C4-2B (cell line): ENCODE measurements at regions not wholly inside any gene's neighbourhood (a gene's known extent, or its start where the extent isn't known, plus 50 kb on each side); places are given as distances from the start of the nearest gene placed in this dataset.

ENCODE experiments used
- H3K27ac ChIP-seq: fragments of 450-650 bp; 2 replicates; pipeline ENCODE4 v1.5.1; 2017
- ZFX ChIP-seq: fragments of 450-650 bp; IDR thresholded peaks from 2 replicates; pipeline ENCODE4 v1.6.1; 2017
- TF ChIP-seq, protein P1 (sequence below): fragments of 450-650 bp; conservative IDR thresholded peaks from 2 replicates; pipeline ENCODE4 v1.5.1; 2017; ENCODE audit warnings: mild to moderate bottlenecking

DNA sequence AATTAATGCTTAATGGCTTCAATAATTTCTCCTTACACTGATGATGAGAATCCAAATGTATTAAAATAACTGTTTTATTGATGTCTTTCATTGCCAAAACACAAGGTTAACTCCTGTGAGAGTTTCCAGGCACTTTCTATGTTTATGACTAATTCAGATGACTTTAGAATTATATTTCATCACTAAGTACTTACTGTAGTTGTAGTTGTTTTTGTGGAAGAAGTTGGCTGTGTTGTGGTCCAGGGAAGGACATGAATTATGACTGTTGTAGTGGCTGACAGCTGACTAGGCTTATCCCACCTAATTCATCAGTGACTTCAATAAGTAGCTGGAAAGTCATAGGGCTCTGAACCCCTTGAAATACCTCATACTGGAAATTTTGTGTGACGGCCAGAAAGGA is 254.8 kb downstream of the HGF start:
- no peak overlapping the region for H3K27ac ChIP-seq
- no peak for TF ChIP-seq ZFX
- TF ChIP-seq, protein P1, sequence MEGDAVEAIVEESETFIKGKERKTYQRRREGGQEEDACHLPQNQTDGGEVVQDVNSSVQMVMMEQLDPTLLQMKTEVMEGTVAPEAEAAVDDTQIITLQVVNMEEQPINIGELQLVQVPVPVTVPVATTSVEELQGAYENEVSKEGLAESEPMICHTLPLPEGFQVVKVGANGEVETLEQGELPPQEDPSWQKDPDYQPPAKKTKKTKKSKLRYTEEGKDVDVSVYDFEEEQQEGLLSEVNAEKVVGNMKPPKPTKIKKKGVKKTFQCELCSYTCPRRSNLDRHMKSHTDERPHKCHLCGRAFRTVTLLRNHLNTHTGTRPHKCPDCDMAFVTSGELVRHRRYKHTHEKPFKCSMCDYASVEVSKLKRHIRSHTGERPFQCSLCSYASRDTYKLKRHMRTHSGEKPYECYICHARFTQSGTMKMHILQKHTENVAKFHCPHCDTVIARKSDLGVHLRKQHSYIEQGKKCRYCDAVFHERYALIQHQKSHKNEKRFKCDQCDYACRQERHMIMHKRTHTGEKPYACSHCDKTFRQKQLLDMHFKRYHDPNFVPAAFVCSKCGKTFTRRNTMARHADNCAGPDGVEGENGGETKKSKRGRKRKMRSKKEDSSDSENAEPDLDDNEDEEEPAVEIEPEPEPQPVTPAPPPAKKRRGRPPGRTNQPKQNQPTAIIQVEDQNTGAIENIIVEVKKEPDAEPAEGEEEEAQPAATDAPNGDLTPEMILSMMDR, result no peak

DNA sequence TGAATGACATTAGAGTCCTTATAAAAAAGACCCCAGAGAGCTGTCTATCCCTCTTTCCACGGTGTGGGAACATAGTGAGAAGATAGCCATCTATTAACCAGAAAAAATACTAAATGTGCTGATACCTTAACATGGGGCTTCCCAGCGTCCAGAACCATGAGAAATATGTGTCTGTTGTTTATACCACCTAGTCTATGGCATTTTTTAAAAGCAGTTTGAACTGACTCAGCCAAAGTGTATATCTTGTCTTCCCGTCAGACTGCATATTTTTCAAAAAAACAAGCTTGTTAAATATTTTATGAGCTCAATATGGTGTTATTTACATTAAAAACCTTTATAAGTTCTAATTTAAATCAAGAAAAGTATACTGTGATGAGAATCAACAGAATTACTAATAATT is 255.3 kb downstream of the HGF start:
- TF ChIP-seq ZFX, result no peak
- TF ChIP-seq, protein P1, result no peak
- H3K27ac ChIP-seq, result no peak overlapping the region

DNA sequence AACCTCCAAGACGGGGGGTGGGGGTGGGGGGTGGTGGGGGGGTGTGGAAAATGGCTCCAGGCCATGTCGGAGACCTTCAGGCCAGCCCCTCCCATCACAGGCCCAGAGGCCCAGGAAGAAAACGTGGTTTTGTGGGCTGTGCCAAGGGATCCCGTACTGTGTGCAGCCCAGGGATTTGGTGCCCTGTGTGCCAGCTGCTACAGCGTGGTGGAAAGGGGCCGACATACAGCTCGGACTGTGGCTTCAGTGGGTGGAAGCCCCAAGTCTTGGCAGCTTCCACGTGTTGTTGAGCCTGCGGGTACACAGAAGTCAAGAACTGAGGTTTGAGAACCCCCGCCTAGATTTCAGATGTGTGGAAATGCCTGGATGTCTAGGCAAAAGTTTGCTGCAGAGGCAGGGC is 259.7 kb downstream of the HGF start:
- no peak for TF ChIP-seq ZFX
- TF ChIP-seq, protein P1, result no peak
- no peak overlapping the region for H3K27ac ChIP-seq

DNA sequence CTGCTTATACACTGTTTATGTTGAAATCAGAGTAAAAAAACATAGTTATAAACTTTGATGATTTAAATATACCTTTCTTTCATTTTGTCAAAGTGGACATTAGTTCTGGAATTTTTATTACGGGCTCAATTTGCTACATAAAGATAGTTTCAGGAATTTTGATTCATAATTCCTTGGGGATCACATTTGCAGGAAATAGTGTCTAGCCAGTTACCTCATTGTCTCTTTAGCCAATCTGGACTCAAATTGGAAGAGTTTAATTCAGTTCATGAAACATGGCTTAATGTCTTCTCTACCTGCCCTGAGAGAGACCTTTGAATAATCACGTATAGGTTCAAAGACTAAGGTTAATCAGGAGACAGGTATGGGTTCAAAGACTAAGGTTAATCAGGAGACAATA is 262.6 kb downstream of the HGF start:
- H3K27ac ChIP-seq, result no peak overlapping the region
- TF ChIP-seq ZFX, result no peak
- TF ChIP-seq, protein P1, result no peak

DNA sequence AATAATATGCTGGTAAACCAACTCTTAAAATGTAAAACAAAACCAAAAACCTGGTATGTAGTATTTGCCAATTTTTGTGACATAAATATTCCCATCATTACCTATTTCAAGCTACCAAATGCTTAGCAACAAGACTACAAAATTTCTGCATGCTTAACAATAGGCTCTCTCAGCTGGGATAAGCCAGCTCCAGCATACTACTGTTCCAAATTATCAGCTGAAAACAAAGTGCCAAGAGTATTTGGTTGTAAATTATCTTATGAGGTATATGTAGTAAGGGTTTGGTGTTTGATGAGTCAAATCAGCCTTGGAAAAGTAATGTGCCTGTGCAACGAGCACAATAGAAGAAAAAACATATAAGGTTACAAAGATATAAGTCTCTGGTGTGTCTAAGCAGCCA is 263.2 kb downstream of the HGF start:
- no peak overlapping the region for H3K27ac ChIP-seq
- TF ChIP-seq ZFX, result no peak
- TF ChIP-seq, protein P1, result no peak

DNA sequence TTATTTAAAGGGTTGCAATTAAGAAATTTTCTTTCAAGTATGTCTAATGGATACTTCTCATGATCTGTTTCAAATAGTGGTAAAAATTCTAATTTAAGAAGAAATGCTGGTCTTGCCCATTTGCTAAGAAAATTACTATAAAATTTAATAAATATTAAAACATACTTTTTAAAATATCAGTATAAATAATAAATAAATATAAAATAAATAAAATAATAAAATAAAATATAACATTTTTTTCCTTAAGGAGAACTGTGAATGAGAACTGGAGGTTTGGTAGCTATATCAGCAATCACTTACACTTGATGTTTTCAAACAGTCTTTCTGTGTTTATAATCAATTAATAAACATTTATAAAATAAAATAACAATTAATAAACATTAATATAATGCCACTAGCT is 266.1 kb downstream of the HGF start:
- no peak overlapping the region for H3K27ac ChIP-seq
- TF ChIP-seq ZFX, result no peak
- TF ChIP-seq, protein P1, result no peak

DNA sequence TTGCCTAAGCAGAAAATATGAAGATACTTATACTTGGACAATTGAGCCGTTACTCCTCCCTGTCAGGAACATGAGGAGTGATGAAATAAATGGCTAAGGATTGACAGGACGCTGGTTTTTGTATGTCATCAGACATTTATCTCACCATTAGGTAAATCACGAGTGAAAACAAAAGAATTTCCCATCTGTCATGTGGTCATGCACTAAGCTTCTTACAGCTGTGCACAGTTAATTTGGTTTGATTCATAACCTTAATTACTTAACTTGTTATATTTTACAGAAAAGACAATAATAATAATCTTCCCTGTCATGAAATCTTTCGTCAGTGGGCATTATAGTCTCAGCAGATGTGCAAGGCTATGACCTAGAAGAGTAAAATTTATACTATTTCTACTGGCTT is 266.5 kb downstream of the HGF start:
- TF ChIP-seq, protein P1, result no peak
- TF ChIP-seq ZFX, result no peak
- H3K27ac ChIP-seq, result no peak overlapping the region
